Nephron progenitor cell (in vitro differentiated cells): ENCODE measurements at regions not wholly inside any gene's neighbourhood (a gene's known extent, or its start where the extent isn't known, plus 50 kb on each side); places are given as distances from the start of the nearest gene placed in this dataset.

Experiments
- DNase-seq: peaks from one replicate; pipeline ENCODE4 v3.0.0; 2021
- H3K27ac Mint-ChIP-seq: 2 replicates; pipeline ENCODE4 v1.8.0; 2021; ENCODE audit warnings: mild to moderate bottlenecking, moderate library complexity, mixed read lengths
- H3K27me3 Mint-ChIP-seq: 2 replicates; pipeline ENCODE4 v1.8.0; 2021; ENCODE audit warnings: mild to moderate bottlenecking, low read depth, mixed read lengths; ENCODE audit not compliant: poor library complexity
- H3K36me3 Mint-ChIP-seq: 2 replicates; pipeline ENCODE4 v1.8.0; 2021; ENCODE audit warnings: low read depth, mixed read lengths
- H3K4me1 Mint-ChIP-seq: 2 replicates; pipeline ENCODE4 v1.8.0; 2021; ENCODE audit warnings: mixed read lengths
- H3K4me3 Mint-ChIP-seq: 2 replicates; pipeline ENCODE4 v1.8.0; 2021; ENCODE audit warnings: mild to moderate bottlenecking, moderate library complexity, mixed read lengths
- H3K9me3 Mint-ChIP-seq: 2 replicates; pipeline ENCODE4 v1.8.0; 2021; ENCODE audit warnings: mild to moderate bottlenecking, moderate library complexity, mixed read lengths
- TF ChIP-seq, protein P1 (sequence below): fragments of 200-600 bp; sonication (generic); IDR thresholded peaks from 2 replicates; pipeline ENCODE4 v1.5.0; 2021; ENCODE audit warnings: antibody characterized with exemption

DNA sequence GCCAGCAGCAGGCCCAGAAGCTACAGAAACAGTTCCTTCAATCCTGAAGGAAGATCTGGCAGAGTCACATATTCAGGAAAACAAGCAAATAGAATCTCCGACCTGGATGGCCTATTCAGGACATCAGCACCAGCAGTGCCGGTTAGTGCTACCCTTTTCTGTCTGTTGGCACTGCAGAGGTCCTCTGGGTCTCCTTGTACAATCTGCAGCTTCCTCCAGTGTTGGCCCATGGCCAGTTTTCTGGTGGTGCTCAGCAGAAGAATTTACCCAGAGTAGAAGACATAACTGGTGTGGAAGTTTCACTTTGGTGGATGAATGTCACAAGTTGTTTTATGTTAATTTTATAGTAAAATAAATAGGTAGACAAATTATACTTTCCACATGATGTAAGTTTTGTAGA lies 498.1 kb downstream of the COG6 start:
- Mint-ChIP-seq H3K4me1 (peaks cover 12% of the 10 kb centered on the region), H3K36me3 (no peaks in the 10 kb centered on the region), H3K9me3 (no peaks in the 10 kb centered on the region), H3K4me3 (no peak overlapping the region), H3K27ac (no peak overlapping the region), H3K27me3 (peaks cover 14% of the 10 kb centered on the region)
- TF ChIP-seq, protein P1, sequence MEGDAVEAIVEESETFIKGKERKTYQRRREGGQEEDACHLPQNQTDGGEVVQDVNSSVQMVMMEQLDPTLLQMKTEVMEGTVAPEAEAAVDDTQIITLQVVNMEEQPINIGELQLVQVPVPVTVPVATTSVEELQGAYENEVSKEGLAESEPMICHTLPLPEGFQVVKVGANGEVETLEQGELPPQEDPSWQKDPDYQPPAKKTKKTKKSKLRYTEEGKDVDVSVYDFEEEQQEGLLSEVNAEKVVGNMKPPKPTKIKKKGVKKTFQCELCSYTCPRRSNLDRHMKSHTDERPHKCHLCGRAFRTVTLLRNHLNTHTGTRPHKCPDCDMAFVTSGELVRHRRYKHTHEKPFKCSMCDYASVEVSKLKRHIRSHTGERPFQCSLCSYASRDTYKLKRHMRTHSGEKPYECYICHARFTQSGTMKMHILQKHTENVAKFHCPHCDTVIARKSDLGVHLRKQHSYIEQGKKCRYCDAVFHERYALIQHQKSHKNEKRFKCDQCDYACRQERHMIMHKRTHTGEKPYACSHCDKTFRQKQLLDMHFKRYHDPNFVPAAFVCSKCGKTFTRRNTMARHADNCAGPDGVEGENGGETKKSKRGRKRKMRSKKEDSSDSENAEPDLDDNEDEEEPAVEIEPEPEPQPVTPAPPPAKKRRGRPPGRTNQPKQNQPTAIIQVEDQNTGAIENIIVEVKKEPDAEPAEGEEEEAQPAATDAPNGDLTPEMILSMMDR: no peak
- DNase-seq: no peak

DNA sequence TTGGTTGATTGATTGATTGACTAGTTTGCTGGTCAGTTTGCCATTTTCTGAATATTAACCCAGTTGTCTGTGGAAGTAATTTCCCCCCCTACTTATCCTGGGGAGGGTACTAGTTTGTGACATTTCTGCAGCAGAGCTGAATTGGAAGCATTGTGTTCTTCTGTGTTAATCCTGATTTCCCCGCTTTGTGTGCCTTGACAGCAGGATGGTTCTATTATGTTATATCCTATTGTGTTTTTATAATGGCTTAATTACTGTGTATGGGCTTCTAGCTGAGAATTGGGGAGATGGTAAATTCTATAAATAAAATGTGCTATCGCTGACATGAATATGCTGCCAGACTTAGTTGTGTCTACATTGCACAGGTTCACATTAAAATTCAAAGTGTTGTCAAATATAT lies 499.7 kb downstream of the COG6 start:
- Mint-ChIP-seq H3K27ac (no peak overlapping the region), H3K4me3 (no peak overlapping the region), H3K36me3 (no peaks in the 10 kb centered on the region), H3K9me3 (no peaks in the 10 kb centered on the region), H3K27me3 (peaks cover 9% of the 10 kb centered on the region), H3K4me1 (peaks cover 5% of the 10 kb centered on the region)
- DNase-seq: no peak
- TF ChIP-seq, protein P1: no peak

DNA sequence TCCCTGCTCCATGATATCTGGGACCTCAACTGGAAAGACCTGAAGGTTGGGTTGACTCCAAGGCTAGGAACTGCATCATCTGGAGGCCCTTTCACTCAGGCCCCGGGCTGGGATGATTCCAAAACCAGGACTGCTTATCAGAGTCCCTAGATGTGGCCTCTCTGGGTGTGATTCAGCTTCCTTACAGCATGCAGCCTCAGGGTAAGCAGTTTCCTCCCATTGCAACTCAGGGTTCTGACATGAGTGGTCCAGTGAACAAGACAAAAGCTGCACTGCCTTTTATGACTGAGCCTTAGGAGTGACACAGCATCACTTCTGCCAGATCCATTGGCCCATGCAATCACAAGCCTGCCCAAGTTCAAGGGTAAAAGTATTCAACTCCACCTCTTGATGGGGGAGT lies 502.8 kb downstream of the COG6 start:
- Mint-ChIP-seq H3K27me3 (peaks cover 3% of the 10 kb centered on the region), H3K4me1 (peaks cover 29% of the 10 kb centered on the region), H3K4me3 (no peak overlapping the region), H3K36me3 (no peaks in the 10 kb centered on the region), H3K27ac (no peak overlapping the region), H3K9me3 (no peaks in the 10 kb centered on the region)
- TF ChIP-seq, protein P1: no peak
- no peak for DNase-seq

DNA sequence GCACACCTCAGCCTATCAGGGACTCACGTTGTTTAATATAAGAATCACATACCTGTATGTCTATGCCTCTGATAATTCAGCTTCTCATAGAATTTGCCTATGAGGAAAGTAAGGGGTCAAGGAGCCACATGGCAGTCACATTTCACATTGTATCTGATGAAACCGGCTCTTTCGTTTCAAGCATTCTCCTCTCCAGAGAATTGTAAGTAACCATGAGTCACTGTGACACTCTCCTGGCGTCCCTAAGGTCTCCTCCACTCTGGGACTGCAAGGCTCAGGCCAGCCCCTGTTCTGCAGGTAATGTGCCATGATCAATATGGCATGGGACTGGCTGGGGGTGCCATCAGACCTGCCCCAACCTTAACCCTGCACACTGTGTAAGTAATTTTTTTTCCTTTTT lies 503.3 kb downstream of the COG6 start:
- Mint-ChIP-seq H3K4me3 (no peak overlapping the region), H3K36me3 (no peaks in the 10 kb centered on the region), H3K9me3 (no peaks in the 10 kb centered on the region), H3K27ac (no peak overlapping the region), H3K4me1 (peaks cover 35% of the 10 kb centered on the region), H3K27me3 (peaks cover 3% of the 10 kb centered on the region)
- DNase-seq: no peak
- TF ChIP-seq, protein P1: no peak

DNA sequence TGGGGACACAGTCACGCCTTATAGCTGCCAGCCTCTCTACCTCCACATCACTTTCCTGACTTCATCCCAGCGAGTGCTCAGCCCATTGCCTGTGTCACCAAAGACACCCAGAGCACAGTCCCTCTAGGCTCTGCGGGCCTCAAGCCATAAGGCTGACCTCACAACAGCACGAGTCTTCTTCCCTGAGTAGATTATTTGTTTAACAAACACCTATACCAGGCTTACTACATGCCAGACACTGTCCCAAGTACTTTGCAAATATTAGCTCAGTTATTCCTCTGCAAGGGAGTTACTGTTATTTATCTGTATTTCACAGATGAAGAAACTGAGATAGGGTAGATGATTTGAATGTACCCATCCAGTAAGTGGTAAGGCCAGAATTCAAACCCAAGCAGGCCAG lies 504.3 kb downstream of the COG6 start:
- H3K9me3 Mint-ChIP-seq: no peaks in the 10 kb centered on the region

More for the DNA sequence above, 504.3 kb downstream of the COG6 start:
- Mint-ChIP-seq H3K4me1 (peaks cover 43% of the 10 kb centered on the region), H3K4me3 (no peak overlapping the region), H3K27ac (no peak overlapping the region), H3K36me3 (no peaks in the 10 kb centered on the region), H3K27me3 (peaks cover 3% of the 10 kb centered on the region)
- TF ChIP-seq, protein P1: no peak
- DNase-seq: no peak
